SKM-1 (cell line): ENCODE measurements at regions not wholly inside any gene's neighbourhood (a gene's known extent, or its start where the extent isn't known, plus 50 kb on each side); places are given as distances from the start of the nearest gene placed in this dataset.

Experiments
- DNase-seq: peaks from one replicate; lab custom pipeline; 2025; ENCODE audit not compliant: unreplicated experiment; lab: John Stamatoyannopoulos, UW

DNA sequence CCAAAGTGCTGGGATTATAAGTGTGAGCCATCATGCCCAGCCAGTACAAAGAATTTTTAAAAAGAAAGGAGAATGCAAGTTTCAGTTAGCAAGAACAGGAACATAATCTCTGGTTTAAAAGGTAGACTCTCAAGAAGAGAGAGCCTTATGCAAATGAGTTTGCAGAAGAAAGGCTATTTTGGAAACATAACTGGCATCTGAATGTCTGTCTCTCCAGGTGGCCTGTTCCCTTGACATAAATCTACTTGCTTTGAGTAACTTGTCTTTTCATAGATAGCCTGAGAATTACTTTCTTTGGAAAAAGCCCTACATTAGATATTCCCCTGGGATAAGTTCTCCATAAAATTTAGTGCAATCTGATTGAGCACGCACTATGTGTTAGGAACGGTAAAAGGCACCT lies 109.6 kb downstream of the ICOS start:
- DNase-seq = no peak

GRCh38 chr2:204049635-204050034 lies 113.1 kb downstream of the ICOS start:
- no peak for DNase-seq

GRCh38 chr2:204050681-204051080 lies 114.1 kb downstream of the ICOS start:
- DNase-seq = no peak

GRCh38 chr2:204051476-204051875 lies 114.9 kb downstream of the ICOS start:
- DNase-seq = no peak

- DNase-seq = no peak
Observed at GRCh38 chr2:204051984-204052556, 115.5 kb downstream of the ICOS start.

DNA sequence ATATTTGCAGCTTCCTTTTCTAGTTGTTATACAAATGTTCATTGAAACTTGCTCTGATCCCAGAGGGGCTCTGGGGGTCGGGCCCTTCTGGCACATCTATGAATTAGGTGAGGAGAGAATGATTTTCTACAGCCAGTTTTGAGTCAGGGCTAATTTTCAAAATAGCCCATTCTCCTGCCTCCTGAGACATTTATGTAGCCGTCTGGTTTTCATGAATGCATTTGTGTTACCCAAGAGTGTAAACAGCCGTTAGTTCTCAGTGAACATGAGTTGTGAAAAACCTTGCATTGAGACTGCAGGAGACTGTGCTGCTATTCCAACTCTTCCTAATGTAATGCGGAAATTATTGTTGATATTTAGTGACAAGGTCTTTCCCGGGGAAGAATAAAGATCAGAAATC lies 122.5 kb downstream of the ICOS start:
- DNase-seq = no peak

GRCh38 chr2:204060841-204061240 lies 124.3 kb downstream of the ICOS start:
- DNase-seq = no peak

DNA sequence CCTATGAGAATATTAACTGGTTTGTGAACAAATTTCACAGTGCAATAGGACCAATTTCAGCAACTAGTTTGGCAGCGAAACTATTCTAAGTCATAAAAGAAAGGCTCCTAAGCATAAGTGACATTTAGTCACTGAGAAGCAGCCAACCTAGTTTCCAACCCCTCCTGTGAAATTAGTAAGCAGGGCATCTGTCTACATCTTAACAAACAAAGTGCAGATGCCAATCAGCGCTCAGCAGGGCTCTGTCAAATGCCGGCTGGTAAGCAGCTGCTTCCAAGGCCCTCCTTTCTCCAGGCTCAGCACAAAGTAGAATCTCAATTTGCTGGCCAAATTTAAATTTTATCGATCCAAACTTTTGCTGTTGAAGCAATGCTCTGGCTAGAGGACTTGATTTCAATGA lies 124.7 kb downstream of the ICOS start:
- DNase-seq = no peak

DNA sequence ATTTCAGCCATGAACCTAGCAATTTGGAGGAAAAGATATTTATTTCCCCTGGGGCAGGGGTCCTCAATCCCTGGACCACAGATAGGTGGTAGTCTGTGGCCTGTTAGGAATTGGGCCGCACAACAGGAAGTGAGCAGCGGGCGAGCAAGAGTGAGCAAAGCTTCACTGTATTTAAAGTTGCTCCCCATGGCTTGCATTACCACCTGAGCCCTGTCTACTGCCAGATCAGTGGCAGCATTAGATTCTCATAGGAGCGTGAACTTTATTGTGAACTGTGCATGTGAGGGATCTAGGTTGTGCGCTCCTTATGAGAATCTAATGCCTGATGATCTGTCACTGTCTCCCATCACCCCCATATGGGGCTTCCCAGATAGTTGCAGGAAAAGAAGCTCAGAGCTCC lies 127.6 kb downstream of the ICOS start:
- DNase-seq = no peak

DNA sequence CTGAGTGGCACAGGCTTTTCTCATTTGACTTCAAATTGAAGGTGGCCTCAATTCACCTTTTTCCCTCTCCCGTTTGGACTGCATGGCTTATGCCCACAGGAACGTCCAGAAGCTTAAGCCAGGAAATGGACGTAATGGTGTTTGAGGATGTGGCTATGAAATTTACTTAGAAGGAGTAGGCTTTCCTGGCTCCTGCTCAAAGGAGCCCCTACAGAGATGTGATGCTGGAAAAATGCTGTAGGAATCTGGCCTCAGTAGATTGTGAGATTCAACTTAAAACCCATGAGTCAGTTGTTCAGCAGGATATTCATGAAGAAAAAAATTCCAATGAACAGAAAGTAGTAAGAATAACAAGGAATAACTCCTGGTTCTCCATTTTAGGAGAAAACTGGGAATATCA lies 129.0 kb downstream of the ICOS start:
- no peak for DNase-seq

GRCh38 chr2:204066051-204066450 lies 129.5 kb downstream of the ICOS start:
- DNase-seq = no peak

DNA sequence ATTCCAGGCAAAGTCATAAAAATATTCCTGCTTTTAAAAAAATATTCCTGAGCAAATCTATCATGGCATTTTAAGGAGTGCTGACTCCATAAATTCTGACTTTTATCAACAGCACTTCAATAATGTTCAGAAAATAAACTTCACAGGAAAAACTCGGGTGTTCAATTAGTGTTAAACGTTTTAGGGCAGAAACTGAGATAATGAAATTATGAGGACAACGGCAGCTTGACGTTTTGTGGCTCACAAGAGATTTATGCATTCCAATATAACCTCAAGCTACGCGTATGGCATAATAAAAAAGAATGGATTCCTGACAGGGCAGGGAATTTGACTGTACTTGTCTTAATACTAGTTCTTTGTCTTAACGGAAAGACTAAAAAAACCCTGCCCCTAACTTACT lies 133.2 kb downstream of the ICOS start:
- DNase-seq = no peak

GRCh38 chr2:204072443-204073324 lies 136.1 kb downstream of the ICOS start:
- DNase-seq = no peak

DNA sequence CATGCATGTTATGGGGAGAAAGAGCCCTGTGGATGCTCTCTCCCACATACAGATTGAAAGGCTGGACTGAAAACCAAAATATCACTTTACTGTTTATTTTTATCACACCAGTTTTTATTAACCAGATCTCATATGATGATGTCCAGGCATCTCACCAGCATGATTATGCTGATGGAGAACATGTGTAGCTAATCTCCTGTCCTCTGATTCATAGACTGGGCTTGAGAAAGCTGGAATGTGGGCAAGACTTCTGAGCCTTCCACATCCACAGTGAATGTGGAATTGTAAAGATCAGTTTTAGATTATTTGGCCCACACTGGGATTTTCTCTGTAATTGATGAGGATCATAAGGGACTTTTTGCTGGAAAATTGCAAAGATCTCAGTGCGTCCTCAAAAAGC lies 137.9 kb downstream of the ICOS start:
- no peak for DNase-seq

GRCh38 chr2:204078003-204078698 lies 141.6 kb downstream of the ICOS start:
- DNase-seq = no peak

- DNase-seq = no peak
Observed at GRCh38 chr2:204081487-204082425, 145.2 kb downstream of the ICOS start.

- DNase-seq = no peak
Observed at GRCh38 chr2:204086167-204086566, 149.6 kb downstream of the ICOS start.

DNA sequence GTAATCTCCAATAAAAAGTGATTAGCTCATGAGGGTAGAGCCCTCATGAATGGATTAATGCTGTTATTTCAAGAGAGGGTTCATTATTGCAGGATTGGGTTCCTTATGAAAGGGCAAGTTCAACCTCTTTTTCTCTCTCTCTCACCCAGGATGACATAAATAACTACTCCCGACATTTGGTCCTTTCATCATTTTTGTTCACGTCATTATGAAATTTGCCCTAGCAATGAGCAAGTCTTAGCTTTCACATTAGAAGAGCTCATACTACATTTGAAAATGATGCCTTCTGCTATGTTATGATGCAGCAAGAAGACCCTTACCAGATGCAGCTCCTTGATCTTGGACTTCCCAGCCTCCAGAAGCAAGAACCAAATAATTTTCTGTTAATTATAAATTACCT lies 152.5 kb downstream of the ICOS start:
- DNase-seq = no peak

DNA sequence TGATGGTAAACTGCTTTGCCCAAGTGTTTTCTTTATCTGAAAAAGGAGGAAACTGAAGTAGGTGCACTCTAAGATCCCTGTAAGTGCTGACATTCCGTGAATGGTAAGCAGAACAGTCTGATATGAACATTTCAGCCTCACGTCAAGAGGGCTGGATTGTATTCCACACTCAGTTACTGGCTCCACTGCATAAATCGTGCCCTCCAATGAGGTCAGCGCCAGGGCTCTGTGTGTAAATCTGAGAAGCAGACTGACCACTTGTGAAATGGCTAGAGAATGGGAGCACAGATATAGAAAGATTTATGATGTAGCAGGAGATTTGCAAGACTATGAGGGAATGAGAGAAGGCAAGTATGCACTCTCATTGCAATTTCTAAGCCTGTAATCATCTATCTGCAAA lies 153.0 kb downstream of the ICOS start:
- DNase-seq = no peak

DNA sequence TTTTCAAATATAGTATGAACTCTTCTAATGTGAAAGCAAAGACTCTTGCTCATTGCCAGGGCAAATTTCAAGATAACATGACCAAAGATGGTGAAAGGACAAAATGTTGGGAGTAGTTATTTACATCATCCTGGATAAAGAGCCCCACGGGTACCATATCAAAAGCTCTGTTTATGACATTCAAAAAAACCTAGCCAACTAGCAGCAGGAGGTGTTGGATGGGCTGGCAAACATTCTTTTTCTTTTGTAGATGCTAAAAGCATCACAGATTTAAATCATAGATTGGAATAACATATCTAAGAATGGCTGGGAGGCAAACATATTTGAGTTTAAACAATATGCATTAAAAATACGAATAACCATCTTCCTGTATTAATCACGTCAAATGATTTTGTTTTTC lies 153.5 kb downstream of the ICOS start:
- DNase-seq = no peak

- no peak for DNase-seq
Observed at GRCh38 chr2:204104811-204105210, 168.2 kb downstream of the ICOS start.
